H9 (cell line): ENCODE measurements at regions not wholly inside any gene's neighbourhood (a gene's known extent, or its start where the extent isn't known, plus 50 kb on each side); places are given as distances from the start of the nearest gene placed in this dataset.

ENCODE experiments used
- DNase-seq: peaks from one replicate; pipeline ENCODE4 v3.0.0-alpha.2; 2017
- H2AFZ ChIP-seq: one replicate; pipeline ENCODE4 v1.6.1; 2013; ENCODE audit warnings: mild to moderate bottlenecking, low read length, control low read depth, moderate library complexity
- H2AK5ac ChIP-seq: 2 replicates; pipeline ENCODE4 v1.6.1; 2013; ENCODE audit warnings: low read length, control low read depth, mixed read lengths; ENCODE audit not compliant: insufficient read length
- H2BK120ac ChIP-seq: one replicate; pipeline ENCODE4 v1.6.1; 2013; ENCODE audit warnings: low read depth, mild to moderate bottlenecking, low read length, control low read depth, inconsistent platforms; ENCODE audit not compliant: poor library complexity, severe bottlenecking
- H2BK12ac ChIP-seq: 2 replicates; pipeline ENCODE4 v1.6.1; 2013; ENCODE audit warnings: low read length, control low read depth, mixed read lengths, low read depth; ENCODE audit not compliant: insufficient read length
- H2BK15ac ChIP-seq: 2 replicates; pipeline ENCODE4 v1.6.1; 2013; ENCODE audit warnings: low read depth, low read length, control low read depth
- H2BK20ac ChIP-seq: one replicate; pipeline ENCODE4 v1.6.1; 2013; ENCODE audit warnings: low read depth, mild to moderate bottlenecking, low read length, control low read depth, inconsistent platforms; ENCODE audit not compliant: poor library complexity, severe bottlenecking
- H2BK5ac ChIP-seq: 2 replicates; pipeline ENCODE4 v1.6.1; 2013; ENCODE audit warnings: low read length, control low read depth, mixed read lengths; ENCODE audit not compliant: insufficient read length
- H3K14ac ChIP-seq: 2 replicates; pipeline ENCODE4 v1.6.1; 2013; ENCODE audit warnings: low read length, control low read depth; ENCODE audit not compliant: insufficient read depth
- H3K18ac ChIP-seq: 2 replicates; pipeline ENCODE4 v1.6.1; 2013; ENCODE audit warnings: low read depth, mild to moderate bottlenecking, mixed read lengths, low read length, control low read depth; ENCODE audit not compliant: insufficient read length
- H3K23ac ChIP-seq: 2 replicates; pipeline ENCODE4 v1.6.1; 2013; ENCODE audit warnings: low read length, control low read depth, mixed read lengths, low read depth; ENCODE audit not compliant: insufficient read length
- H3K23me2 ChIP-seq: 2 replicates; pipeline ENCODE4 v1.6.1; 2013; ENCODE audit warnings: low read depth, mild to moderate bottlenecking, mixed read lengths, low read length, control low read depth; ENCODE audit not compliant: insufficient read length, poor library complexity, severe bottlenecking
- H3K27ac ChIP-seq: 2 replicates; pipeline ENCODE4 v1.5.1; 2013; ENCODE audit warnings: low read length, control low read depth, mixed read lengths, low read depth; ENCODE audit not compliant: insufficient read length
- H3K27me3 ChIP-seq: 2 replicates; pipeline ENCODE4 v1.6.1; 2013; ENCODE audit warnings: low read length, control low read depth, inconsistent platforms; ENCODE audit not compliant: insufficient read depth
- H3K4ac ChIP-seq: 2 replicates; pipeline ENCODE4 v1.6.1; 2013; ENCODE audit warnings: low read depth, mild to moderate bottlenecking, control low read depth, inconsistent platforms, low read length, moderate library complexity
- H3K4me1 ChIP-seq: 2 replicates; pipeline ENCODE4 v1.6.1; 2013; ENCODE audit warnings: low read length, control low read depth, inconsistent platforms; ENCODE audit not compliant: insufficient read depth
- H3K4me2 ChIP-seq: 2 replicates; pipeline ENCODE4 v1.6.1; 2013; ENCODE audit warnings: low read length, control low read depth, mixed read lengths; ENCODE audit not compliant: insufficient read length, insufficient read depth
- H3K56ac ChIP-seq: 2 replicates; pipeline ENCODE4 v1.6.1; 2013; ENCODE audit warnings: low read depth, mild to moderate bottlenecking, mixed read lengths, low read length, control low read depth; ENCODE audit not compliant: insufficient read length
- H3K79me1 ChIP-seq: 2 replicates; pipeline ENCODE4 v1.6.1; 2013; ENCODE audit warnings: low read depth, mild to moderate bottlenecking, moderate library complexity, low read length, control low read depth, inconsistent platforms; ENCODE audit not compliant: insufficient read depth, poor library complexity, severe bottlenecking
- H3K79me2 ChIP-seq: 2 replicates; pipeline ENCODE4 v1.6.1; 2013; ENCODE audit warnings: low read length, control low read depth, inconsistent platforms; ENCODE audit not compliant: insufficient read depth
- H3K9ac ChIP-seq: 2 replicates; pipeline ENCODE4 v1.6.1; 2013; ENCODE audit warnings: low read length, control low read depth, mixed read lengths; ENCODE audit not compliant: insufficient read length; ENCODE audit errors: extremely low read depth
- H3K9me3 ChIP-seq: one replicate; pipeline ENCODE4 v1.6.1; 2013; ENCODE audit warnings: low read depth, low read length, inconsistent platforms; ENCODE audit not compliant: control insufficient read depth
- H3T11ph ChIP-seq: one replicate; pipeline ENCODE4 v1.6.1; 2013; ENCODE audit warnings: mild to moderate bottlenecking, low read length, control low read depth, inconsistent platforms
- H4K20me1 ChIP-seq: one replicate; pipeline ENCODE4 v1.6.1; 2013; ENCODE audit not compliant: control insufficient read depth, insufficient read length, insufficient read depth
- H4K5ac ChIP-seq: 2 replicates; pipeline ENCODE4 v1.6.1; 2013; ENCODE audit warnings: low read depth, mild to moderate bottlenecking, mixed read lengths, low read length, control low read depth; ENCODE audit not compliant: insufficient read length
- H4K8ac ChIP-seq: replicated peaks from 2 replicates; pipeline ENCODE4 v1.6.1; 2013; ENCODE audit warnings: low read length, control low read depth, mixed read lengths, low read depth; ENCODE audit not compliant: insufficient read length
- H4K91ac ChIP-seq: 2 replicates; pipeline ENCODE4 v1.6.1; 2013; ENCODE audit warnings: low read depth, mild to moderate bottlenecking, moderate library complexity, mixed read lengths, low read length, control low read depth; ENCODE audit not compliant: insufficient read length
- H3K27ac Mint-ChIP-seq, 3 experiments: 2 replicates in 2 of 3; 3 replicates in 1 of 3; pipeline ENCODE4 v1.8.0; 2020 to 2021; ENCODE audit warnings: mixed read lengths in 3 of 3, mild to moderate bottlenecking in 1 of 3, moderate library complexity in 1 of 3
- H3K27me3 Mint-ChIP-seq: 2 replicates; pipeline ENCODE4 v1.8.0; 2021; ENCODE audit warnings: low read depth, mild to moderate bottlenecking, moderate library complexity, mixed read lengths
- H3K36me3 Mint-ChIP-seq, 3 experiments: 2 replicates in 2 of 3; 3 replicates in 1 of 3; pipeline ENCODE4 v1.8.0; 2020 to 2021; ENCODE audit warnings: low read depth in 3 of 3, mixed read lengths in 3 of 3; ENCODE audit not compliant: insufficient read depth in 1 of 3
- H3K4me1 Mint-ChIP-seq, 2 experiments: 2 replicates each; pipeline ENCODE4 v1.8.0; 2020; ENCODE audit warnings: mixed read lengths in 2 of 2
- H3K4me3 Mint-ChIP-seq, 2 experiments: 2 replicates in 1 of 2; 3 replicates in 1 of 2; pipeline ENCODE4 v1.8.0; 2020 to 2021; ENCODE audit warnings: mild to moderate bottlenecking in 2 of 2, mixed read lengths in 2 of 2, moderate library complexity in 1 of 2
- H3K9me3 Mint-ChIP-seq, 2 experiments: 2 replicates in 1 of 2; 3 replicates in 1 of 2; pipeline ENCODE4 v1.8.0; 2020; ENCODE audit warnings: mild to moderate bottlenecking in 2 of 2, mixed read lengths in 2 of 2, moderate library complexity in 1 of 2
- WGBS: extraction: QIAGEN DNeasy Blood & Tissue Kit; methylation state at CpG from one replicate; pipeline ENCODE4 v1.1.7; 2013; ENCODE audit warnings: missing lambda C conversion rate, low lambda C conversion rate, mixed read lengths; ENCODE audit not compliant: insufficient read length; ENCODE audit errors: extremely low coverage; 5-methylcytosine and 5-hydroxymethylcytosine counted together
- TF ChIP-seq, protein P1 (sequence below): fragments of 200-600 bp; sonication (generic); conservative IDR thresholded peaks from 3 replicates; pipeline ENCODE4 v1.8.0; 2021; ENCODE audit warnings: antibody characterized with exemption, mild to moderate bottlenecking

DNA sequence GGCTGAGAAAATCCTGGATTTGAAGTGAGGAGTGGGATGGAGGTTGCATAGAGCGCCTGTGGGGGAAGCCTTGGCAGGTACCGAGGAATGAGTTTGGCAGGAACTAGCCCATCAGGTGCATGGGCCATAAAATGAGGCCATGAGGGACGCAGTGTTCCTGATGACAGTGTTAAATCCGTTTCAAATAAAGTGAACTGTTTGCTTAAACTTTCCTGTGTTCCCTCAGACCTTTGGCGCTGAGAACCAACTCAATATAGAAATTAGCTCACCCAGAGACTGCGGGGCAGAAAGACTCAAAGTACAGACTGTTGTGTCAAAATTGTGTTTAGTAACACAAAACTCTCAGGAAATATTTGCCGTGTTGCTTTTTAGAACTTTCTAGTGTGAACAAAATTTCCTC lies 250.0 kb upstream of the NR3C2 start:
- TF ChIP-seq, protein P1, sequence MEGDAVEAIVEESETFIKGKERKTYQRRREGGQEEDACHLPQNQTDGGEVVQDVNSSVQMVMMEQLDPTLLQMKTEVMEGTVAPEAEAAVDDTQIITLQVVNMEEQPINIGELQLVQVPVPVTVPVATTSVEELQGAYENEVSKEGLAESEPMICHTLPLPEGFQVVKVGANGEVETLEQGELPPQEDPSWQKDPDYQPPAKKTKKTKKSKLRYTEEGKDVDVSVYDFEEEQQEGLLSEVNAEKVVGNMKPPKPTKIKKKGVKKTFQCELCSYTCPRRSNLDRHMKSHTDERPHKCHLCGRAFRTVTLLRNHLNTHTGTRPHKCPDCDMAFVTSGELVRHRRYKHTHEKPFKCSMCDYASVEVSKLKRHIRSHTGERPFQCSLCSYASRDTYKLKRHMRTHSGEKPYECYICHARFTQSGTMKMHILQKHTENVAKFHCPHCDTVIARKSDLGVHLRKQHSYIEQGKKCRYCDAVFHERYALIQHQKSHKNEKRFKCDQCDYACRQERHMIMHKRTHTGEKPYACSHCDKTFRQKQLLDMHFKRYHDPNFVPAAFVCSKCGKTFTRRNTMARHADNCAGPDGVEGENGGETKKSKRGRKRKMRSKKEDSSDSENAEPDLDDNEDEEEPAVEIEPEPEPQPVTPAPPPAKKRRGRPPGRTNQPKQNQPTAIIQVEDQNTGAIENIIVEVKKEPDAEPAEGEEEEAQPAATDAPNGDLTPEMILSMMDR = no peak
- Histone ChIP-seq H2AFZ (no peak overlapping the region), H2BK20ac (no peak overlapping the region), H3K9me3 (no peaks in the 10 kb centered on the region), H3K4me2 (no peak overlapping the region), H4K20me1 (no peaks in the 10 kb centered on the region), H3T11ph (no peak overlapping the region), H2AK5ac (no peak overlapping the region), H3K9ac (no peak overlapping the region), H3K56ac (no peak overlapping the region), H3K79me1 (no peaks in the 10 kb centered on the region), H3K27me3 (no peaks in the 10 kb centered on the region), H3K27ac (no peak overlapping the region), H3K4ac (no peak overlapping the region), H3K14ac (no peak overlapping the region), H2BK12ac (no peak overlapping the region), H2BK15ac (no peak overlapping the region), H3K4me1 (no peaks in the 10 kb centered on the region), H4K5ac (no peak overlapping the region), H2BK5ac (no peak overlapping the region), H4K8ac (no peak overlapping the region), H3K23me2 (no peaks in the 10 kb centered on the region), H2BK120ac (no peak overlapping the region), H4K91ac (no peak overlapping the region), H3K79me2 (no peaks in the 10 kb centered on the region), H3K23ac (no peak overlapping the region), H3K18ac (no peak overlapping the region)
- H3K36me3 Mint-ChIP-seq = no peaks in the 10 kb centered on the region
- no peak overlapping the region for H3K27ac Mint-ChIP-seq
- no peaks in the 10 kb centered on the region; a peak in 1 of 5 replicates for H3K9me3 Mint-ChIP-seq
- no peaks in the 10 kb centered on the region for H3K4me1 Mint-ChIP-seq
- WGBS = no CpG with 5 or more reads among the region's 7 CpGs
- no peak overlapping the region for H3K4me3 Mint-ChIP-seq
- H3K27me3 Mint-ChIP-seq = no peaks in the 10 kb centered on the region
- DNase-seq = no peak
